Hepatocyte (in vitro differentiated cells): ENCODE measurements at regions not wholly inside any gene's neighbourhood (a gene's known extent, or its start where the extent isn't known, plus 50 kb on each side); places are given as distances from the start of the nearest gene placed in this dataset.

Experiments
- DNase-seq: peaks from one replicate; pipeline ENCODE4 v3.0.0-alpha.2; 2016; ENCODE audit warnings: low spot score
- H2AFZ ChIP-seq: fragments of 200-600 bp; sonication (generic); 2 replicates; pipeline ENCODE4 v1.6.0; 2016; ENCODE audit warnings: antibody characterized with exemption, mild to moderate bottlenecking
- H3K27ac ChIP-seq: fragments of 200-600 bp; sonication (generic); 2 replicates; pipeline ENCODE4 v1.5.1; 2016; ENCODE audit warnings: mild to moderate bottlenecking
- H3K27me3 ChIP-seq: fragments of 200-600 bp; sonication (generic); 2 replicates; pipeline ENCODE4 v1.6.1; 2016
- H3K36me3 ChIP-seq: fragments of 200-600 bp; sonication (generic); replicated peaks from 2 replicates; pipeline ENCODE4 v1.5.1; 2016; ENCODE audit warnings: low read depth; ENCODE audit not compliant: insufficient read depth
- H3K4me1 ChIP-seq: fragments of 200-600 bp; sonication (generic); 2 replicates; pipeline ENCODE4 v1.5.1; 2016; ENCODE audit warnings: mild to moderate bottlenecking, moderate library complexity; ENCODE audit not compliant: insufficient read depth
- H3K4me2 ChIP-seq: fragments of 200-600 bp; sonication (generic); 2 replicates; pipeline ENCODE4 v1.6.0; 2016
- H3K4me3 ChIP-seq: fragments of 200-600 bp; sonication (generic); 2 replicates; pipeline ENCODE4 v1.5.1; 2016; ENCODE audit warnings: mild to moderate bottlenecking
- H3K79me2 ChIP-seq: fragments of 200-600 bp; sonication (generic); 2 replicates; pipeline ENCODE4 v1.6.0; 2017; ENCODE audit warnings: mild to moderate bottlenecking
- H3K9me2 ChIP-seq: fragments of 200-600 bp; sonication (generic); replicated peaks from 2 replicates; pipeline ENCODE4 v1.6.0; 2017; ENCODE audit warnings: mild to moderate bottlenecking; ENCODE audit not compliant: insufficient read depth
- H3K9me3 ChIP-seq: fragments of 200-600 bp; sonication (generic); 2 replicates; pipeline ENCODE4 v1.5.1; 2016; ENCODE audit warnings: low read depth, mild to moderate bottlenecking
- H4K20me1 ChIP-seq: fragments of 200-600 bp; sonication (generic); 2 replicates; pipeline ENCODE4 v1.6.0; 2016; ENCODE audit warnings: mild to moderate bottlenecking; ENCODE audit not compliant: insufficient read depth, poor library complexity, severe bottlenecking
- CTCF ChIP-seq: fragments of 200-600 bp; sonication (generic); IDR thresholded peaks from 2 replicates; pipeline ENCODE4 v1.5.1; 2016; ENCODE audit warnings: antibody characterized with exemption, mild to moderate bottlenecking; ENCODE audit not compliant: poor library complexity
- EZH2 ChIP-seq: fragments of 200-600 bp; sonication (generic); IDR thresholded peaks from 2 replicates; pipeline ENCODE4 v1.6.1; 2016; ENCODE audit warnings: antibody characterized with exemption, mild to moderate bottlenecking, borderline replicate concordance
- EZH2phosphoT487 ChIP-seq: fragments of 200-600 bp; sonication (generic); IDR thresholded peaks from one replicate; pipeline ENCODE4 v1.6.1; 2018; ENCODE audit warnings: antibody characterized with exemption, mild to moderate bottlenecking, low read depth, moderate library complexity; ENCODE audit not compliant: unreplicated experiment, severe bottlenecking
- WGBS: methylation state at CpG from one replicate; pipeline ENCODE4 v1.1.6; 2016; ENCODE audit warnings: low lambda C conversion rate; ENCODE audit errors: missing lambda C conversion rate; 5-methylcytosine and 5-hydroxymethylcytosine counted together

DNA sequence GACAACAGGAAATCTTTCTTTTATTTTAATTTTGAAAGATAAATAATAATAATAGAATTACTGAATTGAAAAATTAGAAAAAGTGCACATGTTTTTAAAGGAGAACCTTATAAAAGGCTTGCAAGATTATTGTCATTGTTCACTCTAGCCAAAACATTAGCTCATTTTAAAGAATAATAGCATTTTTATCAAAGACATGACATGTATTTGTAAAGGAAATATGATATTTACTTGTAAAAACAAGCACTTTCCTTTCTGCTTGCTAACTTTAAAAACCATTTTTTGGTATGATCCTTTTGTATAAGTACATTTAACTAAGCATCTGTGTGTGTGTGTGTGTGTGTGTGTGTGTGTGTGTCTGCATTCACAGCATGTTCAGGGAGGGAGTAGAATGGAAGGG, 156.3 kb upstream of the C1orf87 start:
- H3K79me2 ChIP-seq: no peaks in the 10 kb centered on the region
- no peak for DNase-seq
- H3K27ac ChIP-seq: no peak overlapping the region
- H4K20me1 ChIP-seq: no peaks in the 10 kb centered on the region
- H3K4me3 ChIP-seq: no peak overlapping the region
- TF ChIP-seq CTCF: no peak
- TF ChIP-seq EZH2: no peak
- no peak for TF ChIP-seq EZH2phosphoT487
- no peaks in the 10 kb centered on the region for H3K36me3 ChIP-seq
- no peaks in the 10 kb centered on the region for H3K4me1 ChIP-seq
- H3K27me3 ChIP-seq: no peaks in the 10 kb centered on the region
- no peaks in the 10 kb centered on the region for H3K9me3 ChIP-seq
- no peaks in the 10 kb centered on the region for H3K9me2 ChIP-seq
- no peak overlapping the region for H3K4me2 ChIP-seq
- H2AFZ ChIP-seq: no peak overlapping the region

DNA sequence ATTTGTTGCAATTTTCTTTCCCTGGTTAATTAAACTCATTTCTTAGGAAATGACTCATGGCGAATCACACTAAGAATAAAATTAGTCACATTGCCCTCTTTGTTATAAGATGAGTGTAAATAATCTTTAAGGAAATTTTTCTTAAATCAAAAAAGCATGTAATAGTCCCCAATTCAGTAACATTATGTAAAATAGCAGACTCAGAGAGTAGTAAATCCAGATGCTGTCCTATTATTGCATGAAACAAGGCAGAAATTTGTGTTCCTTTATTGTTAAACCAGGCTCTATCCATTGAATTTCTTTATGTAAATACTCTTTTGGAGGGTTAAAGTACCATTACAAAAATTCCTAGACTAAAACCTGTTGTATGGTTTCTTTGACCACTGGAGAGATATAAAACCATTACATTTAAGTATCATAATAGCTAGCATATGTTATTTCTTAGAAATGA, 154.5 kb upstream of the C1orf87 start:
- 93% methylated on average over 1 of the region's 1 CpG for WGBS
- H3K9me2 ChIP-seq: no peaks in the 10 kb centered on the region
- H2AFZ ChIP-seq: no peak overlapping the region
- no peaks in the 10 kb centered on the region for H4K20me1 ChIP-seq
- no peaks in the 10 kb centered on the region for H3K79me2 ChIP-seq
- no peaks in the 10 kb centered on the region for H3K4me1 ChIP-seq
- H3K27ac ChIP-seq: no peak overlapping the region
- H3K9me3 ChIP-seq: no peaks in the 10 kb centered on the region
- no peak overlapping the region for H3K4me3 ChIP-seq
- DNase-seq: no peak
- no peaks in the 10 kb centered on the region for H3K36me3 ChIP-seq
- TF ChIP-seq CTCF (no peak), EZH2 (no peak), EZH2phosphoT487 (no peak)
- H3K27me3 ChIP-seq: no peaks in the 10 kb centered on the region
- H3K4me2 ChIP-seq: no peak overlapping the region

GRCh38 chr1:60227601-60228000, 154.0 kb upstream of the C1orf87 start:
- H3K27me3 ChIP-seq: no peaks in the 10 kb centered on the region
- H2AFZ ChIP-seq: no peak overlapping the region
- no peaks in the 10 kb centered on the region for H3K4me1 ChIP-seq
- no peaks in the 10 kb centered on the region for H3K79me2 ChIP-seq
- H3K4me2 ChIP-seq: no peak overlapping the region
- TF ChIP-seq EZH2 (no peak), CTCF (no peak)
- DNase-seq: no peak
- H3K9me3 ChIP-seq: no peaks in the 10 kb centered on the region
- no peaks in the 10 kb centered on the region for H4K20me1 ChIP-seq
- H3K36me3 ChIP-seq: no peaks in the 10 kb centered on the region
- no peaks in the 10 kb centered on the region for H3K9me2 ChIP-seq
- H3K4me3 ChIP-seq: no peak overlapping the region
- no peak overlapping the region for H3K27ac ChIP-seq

GRCh38 chr1:60225486-60225885, 151.9 kb upstream of the C1orf87 start:
- Histone ChIP-seq H3K9me2 (no peaks in the 10 kb centered on the region), H4K20me1 (no peaks in the 10 kb centered on the region), H3K27me3 (no peaks in the 10 kb centered on the region), H3K79me2 (no peaks in the 10 kb centered on the region), H3K4me2 (no peak overlapping the region), H3K4me1 (no peaks in the 10 kb centered on the region), H3K36me3 (no peaks in the 10 kb centered on the region), H3K27ac (no peak overlapping the region), H3K9me3 (no peaks in the 10 kb centered on the region), H3K4me3 (no peak overlapping the region), H2AFZ (no peak overlapping the region)
- TF ChIP-seq CTCF (no peak), EZH2 (no peak), EZH2phosphoT487 (no peak)
- no peak for DNase-seq
- 93% methylated on average over 3 of the region's 3 CpGs for WGBS
